ENCODE measurements at regions not wholly inside any gene's neighbourhood (a gene's known extent, or its start where the extent isn't known, plus 50 kb on each side); places are given as distances from the start of the nearest gene placed in this dataset.

GRCh38 chr2:173672573-173673340 lies 292.4 kb downstream of the SP3 start:
- DNase-seq (ENCODE audit: low read depth), result no peak

GRCh38 chr2:173673640-173674039 lies 291.5 kb downstream of the SP3 start:
- DNase-seq (ENCODE audit: low read depth), result no peak

GRCh38 chr2:173676647-173677046 lies 288.5 kb downstream of the SP3 start:
- DNase-seq (ENCODE audit: low read depth), result no peak

- DNase-seq (ENCODE audit: low read depth), result no peak
Observed at GRCh38 chr2:173678186-173678585, 287.0 kb downstream of the SP3 start.

- DNase-seq (ENCODE audit: low read depth), result no peak
Observed at GRCh38 chr2:173680574-173680973, 284.6 kb downstream of the SP3 start.

- DNase-seq (ENCODE audit: low read depth), result no peak
Observed at GRCh38 chr2:173681881-173682650, 283.1 kb downstream of the SP3 start.

GRCh38 chr2:173684896-173685459 lies 280.2 kb downstream of the SP3 start:
- no peak for DNase-seq (ENCODE audit: low read depth)

GRCh38 chr2:173690349-173690748 lies 274.8 kb downstream of the SP3 start:
- no peak for DNase-seq (ENCODE audit: low read depth)

- DNase-seq (ENCODE audit: low read depth), result no peak
Observed at GRCh38 chr2:173692068-173692467, 273.1 kb downstream of the SP3 start.

- no peak for DNase-seq (ENCODE audit: low read depth)
Observed at GRCh38 chr2:173693044-173693589, 272.1 kb downstream of the SP3 start.

GRCh38 chr2:173696274-173696673 lies 268.9 kb downstream of the SP3 start:
- DNase-seq (ENCODE audit: low read depth), result no peak

- DNase-seq (ENCODE audit: low read depth), result no peak
Observed at GRCh38 chr2:173697929-173698328, 267.2 kb downstream of the SP3 start.

- no peak for DNase-seq (ENCODE audit: low read depth)
Observed at GRCh38 chr2:173705656-173706055, 259.5 kb downstream of the SP3 start.

GRCh38 chr2:173706936-173707335 lies 258.2 kb downstream of the SP3 start:
- DNase-seq (ENCODE audit: low read depth), result no peak

- DNase-seq (ENCODE audit: low read depth), result no peak
Observed at GRCh38 chr2:173708806-173709205, 256.4 kb downstream of the SP3 start.

GRCh38 chr2:173711816-173712215 lies 253.4 kb downstream of the SP3 start:
- no peak for DNase-seq (ENCODE audit: low read depth)

- no peak for DNase-seq (ENCODE audit: low read depth)
Observed at GRCh38 chr2:173713904-173714555, 251.1 kb downstream of the SP3 start.

GRCh38 chr2:173715441-173715840 lies 249.7 kb downstream of the SP3 start:
- no peak for DNase-seq (ENCODE audit: low read depth)

- DNase-seq (ENCODE audit: low read depth), result no peak
Observed at GRCh38 chr2:173716458-173717052, 248.6 kb downstream of the SP3 start.

GRCh38 chr2:173719471-173719870 lies 245.7 kb downstream of the SP3 start:
- DNase-seq (ENCODE audit: low read depth), result no peak

- DNase-seq (ENCODE audit: low read depth), result no peak
Observed at GRCh38 chr2:173720306-173720705, 244.9 kb downstream of the SP3 start.

GRCh38 chr2:173734797-173735196 lies 230.4 kb downstream of the SP3 start:
- no peak for DNase-seq (ENCODE audit: low read depth)
